HG02678 (cell line): ENCODE measurements at regions not wholly inside any gene's neighbourhood (a gene's known extent, or its start where the extent isn't known, plus 50 kb on each side); places are given as distances from the start of the nearest gene placed in this dataset.
"Not testable (repeated sequence)": the region's sequence is repeated elsewhere in the genome, so short reads cannot be mapped to it uniquely, and the experiment has no call there.

Experiments
- ATAC-seq: cut with Tn5 transposase; IDR thresholded peaks from one replicate; pipeline ENCODE4 v1.9.1; 2021; ENCODE audit warnings: mild to moderate bottlenecking, moderate library complexity; ENCODE audit not compliant: unreplicated experiment

GRCh38 chr12:89289720-89290119, 62.6 kb downstream of the DUSP6 start:
- ATAC-seq, result no peak

- ATAC-seq, result no peak
Measured at GRCh38 chr12:89288959-89289358, 63.3 kb downstream of the DUSP6 start.

- ATAC-seq, result no peak
Measured at GRCh38 chr12:89286501-89286900, 65.8 kb downstream of the DUSP6 start.

- ATAC-seq, result no peak
Measured at GRCh38 chr12:89281539-89281867, 70.8 kb downstream of the DUSP6 start.

GRCh38 chr12:89280833-89281538, 71.3 kb downstream of the DUSP6 start:
- no peak for ATAC-seq

GRCh38 chr12:89279499-89279898, 72.8 kb downstream of the DUSP6 start:
- no peak for ATAC-seq

- no peak for ATAC-seq
Measured at GRCh38 chr12:89278862-89279261, 73.4 kb downstream of the DUSP6 start.

GRCh38 chr12:89278169-89278568, 74.1 kb downstream of the DUSP6 start:
- ATAC-seq, result no peak

- no peak for ATAC-seq
Measured at GRCh38 chr12:89276860-89277259, 75.4 kb downstream of the DUSP6 start.

GRCh38 chr12:89273525-89273924, 78.8 kb downstream of the DUSP6 start:
- ATAC-seq, result no peak

GRCh38 chr12:89270548-89270947, 81.8 kb downstream of the DUSP6 start:
- no peak for ATAC-seq

- no peak for ATAC-seq
Measured at GRCh38 chr12:89269174-89269573, 83.1 kb downstream of the DUSP6 start.

GRCh38 chr12:89267404-89267803, 84.9 kb downstream of the DUSP6 start:
- ATAC-seq, result no peak

- ATAC-seq, result not testable (repeated sequence)
Measured at GRCh38 chr12:89266574-89267188, 85.6 kb downstream of the DUSP6 start.

- ATAC-seq, result no peak
Measured at GRCh38 chr12:89264837-89265236, 87.5 kb downstream of the DUSP6 start.

GRCh38 chr12:89263900-89264299, 88.4 kb downstream of the DUSP6 start:
- ATAC-seq, result no peak

GRCh38 chr12:89262855-89263552, 89.3 kb downstream of the DUSP6 start:
- ATAC-seq, result no peak

- no peak for ATAC-seq
Measured at GRCh38 chr12:89261982-89262381, 90.3 kb downstream of the DUSP6 start.

GRCh38 chr12:89260841-89261637, 91.3 kb downstream of the DUSP6 start:
- no peak for ATAC-seq

- no peak for ATAC-seq
Measured at GRCh38 chr12:89259821-89260220, 92.5 kb downstream of the DUSP6 start.

GRCh38 chr12:89258240-89258969, 93.9 kb downstream of the DUSP6 start:
- ATAC-seq, result no peak
